ENCODE measurements at regions not wholly inside any gene's neighbourhood (a gene's known extent, or its start where the extent isn't known, plus 50 kb on each side); places are given as distances from the start of the nearest gene placed in this dataset.
A peak's percentile ranks its signal among the peaks of the same experiment; 100 is the strongest.
"Not testable (repeated sequence)": the region's sequence is repeated elsewhere in the genome, so short reads cannot be mapped to it uniquely, and the experiment has no call there.

DNA sequence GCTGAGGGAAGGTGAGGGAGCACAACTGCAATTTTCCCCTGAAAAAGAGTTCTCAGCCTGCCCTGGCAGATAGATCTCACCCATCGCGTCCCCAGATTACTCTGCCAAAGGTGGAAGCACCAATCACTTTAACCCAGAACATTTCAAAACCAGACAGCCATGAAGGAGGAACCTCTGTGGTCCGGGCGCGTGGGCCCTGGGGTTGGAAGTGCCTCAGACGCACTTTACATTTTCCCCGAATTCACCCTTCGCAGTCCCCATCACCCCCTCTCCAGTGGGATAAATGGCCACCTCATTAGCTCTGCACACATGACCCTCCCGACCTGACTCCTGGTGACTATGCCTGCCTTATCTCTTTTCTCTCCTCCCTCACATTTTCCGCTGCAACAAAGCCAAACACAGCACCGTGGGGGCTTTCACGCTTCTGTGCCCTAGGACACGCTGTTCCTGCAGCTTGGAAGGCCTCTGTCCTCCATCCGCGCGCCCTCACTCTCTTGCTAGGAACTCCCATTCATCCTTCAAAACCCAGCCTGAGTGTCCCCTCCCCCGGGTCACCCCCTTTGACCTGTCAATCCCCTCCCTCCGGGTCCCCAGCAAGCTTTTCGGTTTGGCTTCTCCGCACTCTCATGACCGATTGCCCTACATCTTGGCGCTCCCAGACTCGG, 68.2 kb upstream of the SPDYE9 start:
- H3K4me3 ChIP-seq (ENCODE audit: low read depth in 1 of 5, low read length in 5 of 5) = peak overlapping the region in 2 of 5 donors; percentile 40 to 47
- H3K9ac ChIP-seq (ENCODE audit: low read length in 5 of 5); H3K9me3 ChIP-seq (ENCODE audit: control insufficient read depth in 5 of 5, low read length in 5 of 5); H3K4me1 ChIP-seq (ENCODE audit: control insufficient read depth in 5 of 5, insufficient read depth in 5 of 5, low read length in 5 of 5); H3K27ac ChIP-seq (ENCODE audit: low read depth, low read length); H3K27me3 ChIP-seq (ENCODE audit: control insufficient read depth in 5 of 5, insufficient read depth in 4 of 5, low read length in 5 of 5); H3K36me3 ChIP-seq (ENCODE audit: control insufficient read depth in 5 of 5, insufficient read depth in 5 of 5, low read length in 5 of 5): not testable (repeated sequence)

DNA sequence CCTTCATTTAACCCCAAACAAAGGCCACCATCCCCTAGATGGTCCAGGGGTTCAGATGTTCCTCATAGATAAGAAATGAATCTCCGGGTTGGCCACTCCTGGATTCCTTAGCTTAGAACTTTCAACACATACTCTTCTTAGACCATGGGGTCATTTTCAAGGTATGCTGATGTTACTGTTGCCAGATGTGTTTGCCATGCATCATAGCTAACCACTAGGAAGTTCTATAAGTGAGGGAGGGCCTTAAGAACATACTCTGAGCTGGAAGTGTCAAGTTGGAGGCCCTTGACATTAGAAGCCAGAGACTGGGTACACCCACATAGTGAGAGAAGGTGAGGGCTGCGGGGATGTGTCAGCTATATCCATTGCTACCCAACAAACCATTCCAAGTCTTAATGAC, 62.7 kb upstream of the SPDYE9 start:
- H3K36me3 ChIP-seq (ENCODE audit: control insufficient read depth in 5 of 5, insufficient read depth in 5 of 5, low read length in 5 of 5); H3K27ac ChIP-seq (ENCODE audit: low read depth, low read length); H3K9me3 ChIP-seq (ENCODE audit: control insufficient read depth in 5 of 5, low read length in 5 of 5); H3K27me3 ChIP-seq (ENCODE audit: control insufficient read depth in 5 of 5, insufficient read depth in 4 of 5, low read length in 5 of 5); H3K4me1 ChIP-seq (ENCODE audit: control insufficient read depth in 5 of 5, insufficient read depth in 5 of 5, low read length in 5 of 5); H3K4me3 ChIP-seq (ENCODE audit: low read depth in 1 of 5, low read length in 5 of 5); H3K9ac ChIP-seq (ENCODE audit: low read length in 5 of 5): not testable (repeated sequence)

DNA sequence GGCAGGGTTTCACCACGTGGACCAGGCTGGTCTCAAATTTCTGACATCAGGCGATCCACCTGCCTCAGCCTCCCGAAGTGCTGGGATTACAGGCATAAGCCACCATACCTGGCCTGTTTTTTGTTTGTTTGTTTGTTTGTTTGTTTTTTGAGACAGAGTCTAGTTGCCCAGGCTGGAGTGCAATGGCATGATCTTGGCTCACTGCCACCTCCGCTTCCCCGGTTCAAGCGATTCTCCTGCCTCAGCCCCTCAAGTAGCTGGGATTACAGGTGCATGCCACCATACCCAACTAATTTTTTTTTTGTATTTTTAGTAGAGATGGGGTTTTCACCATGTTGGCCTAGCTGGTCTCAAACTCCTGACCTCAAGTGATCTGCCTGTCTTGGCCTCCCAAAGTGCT, 61.8 kb upstream of the SPDYE9 start:
- not testable (repeated sequence) for H3K36me3 ChIP-seq (ENCODE audit: control insufficient read depth in 5 of 5, insufficient read depth in 5 of 5, low read length in 5 of 5); H3K27me3 ChIP-seq (ENCODE audit: control insufficient read depth in 5 of 5, insufficient read depth in 4 of 5, low read length in 5 of 5); H3K9me3 ChIP-seq (ENCODE audit: control insufficient read depth in 5 of 5, low read length in 5 of 5); H3K9ac ChIP-seq (ENCODE audit: low read length in 5 of 5); H3K4me3 ChIP-seq (ENCODE audit: low read depth in 1 of 5, low read length in 5 of 5); H3K27ac ChIP-seq (ENCODE audit: low read depth, low read length); H3K4me1 ChIP-seq (ENCODE audit: control insufficient read depth in 5 of 5, insufficient read depth in 5 of 5, low read length in 5 of 5)

DNA sequence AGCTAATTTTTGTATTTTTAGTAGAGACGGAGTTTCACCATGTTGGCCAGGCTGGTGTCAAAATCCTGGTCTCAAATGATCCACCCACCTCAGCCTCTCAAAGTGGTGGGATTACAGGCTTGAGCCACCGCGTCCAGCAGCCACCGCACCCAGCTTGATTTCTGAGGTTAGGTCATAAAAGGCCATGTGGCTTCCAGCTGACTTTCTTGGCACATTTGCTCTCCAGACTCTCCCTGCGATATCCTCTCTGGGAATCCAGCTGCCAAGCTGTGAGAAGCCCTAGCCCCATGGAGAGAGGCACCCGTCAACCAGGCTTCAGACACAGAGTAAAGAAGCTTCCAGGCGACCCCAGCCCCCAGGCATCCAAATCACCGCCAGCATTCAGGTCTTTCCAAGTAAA, 58.2 kb upstream of the SPDYE9 start:
- not testable (repeated sequence) for H3K27ac ChIP-seq (ENCODE audit: low read depth, low read length); H3K9ac ChIP-seq (ENCODE audit: low read length in 5 of 5); H3K36me3 ChIP-seq (ENCODE audit: control insufficient read depth in 5 of 5, insufficient read depth in 5 of 5, low read length in 5 of 5); H3K27me3 ChIP-seq (ENCODE audit: control insufficient read depth in 5 of 5, insufficient read depth in 4 of 5, low read length in 5 of 5); H3K4me1 ChIP-seq (ENCODE audit: control insufficient read depth in 5 of 5, insufficient read depth in 5 of 5, low read length in 5 of 5); H3K9me3 ChIP-seq (ENCODE audit: control insufficient read depth in 5 of 5, low read length in 5 of 5); H3K4me3 ChIP-seq (ENCODE audit: low read depth in 1 of 5, low read length in 5 of 5)

DNA sequence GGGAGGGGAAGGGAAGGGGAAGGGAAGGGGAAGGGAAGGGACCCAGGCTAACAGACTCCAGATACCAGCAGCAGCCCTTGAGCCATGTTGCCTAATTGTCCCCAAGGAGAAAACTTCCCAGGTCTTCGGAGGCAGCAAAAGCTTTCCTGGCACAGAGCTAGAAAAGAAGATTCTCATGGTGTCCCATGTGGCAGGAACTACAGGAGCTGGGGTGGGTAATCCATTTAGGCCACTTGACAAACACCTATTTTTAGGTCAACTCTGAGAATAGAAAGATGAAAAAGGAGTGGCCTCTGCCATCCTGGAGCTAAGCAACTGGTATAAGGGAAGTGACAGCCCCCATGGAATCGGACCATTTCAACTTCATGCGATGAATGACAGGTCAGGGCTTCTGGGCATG, 52.1 kb upstream of the SPDYE9 start:
- H3K27ac ChIP-seq (ENCODE audit: low read depth, low read length); H3K36me3 ChIP-seq (ENCODE audit: control insufficient read depth in 5 of 5, insufficient read depth in 5 of 5, low read length in 5 of 5); H3K9me3 ChIP-seq (ENCODE audit: control insufficient read depth in 5 of 5, low read length in 5 of 5); H3K4me3 ChIP-seq (ENCODE audit: low read depth in 1 of 5, low read length in 5 of 5); H3K9ac ChIP-seq (ENCODE audit: low read length in 5 of 5); H3K4me1 ChIP-seq (ENCODE audit: control insufficient read depth in 5 of 5, insufficient read depth in 5 of 5, low read length in 5 of 5); H3K27me3 ChIP-seq (ENCODE audit: control insufficient read depth in 5 of 5, insufficient read depth in 4 of 5, low read length in 5 of 5): not testable (repeated sequence)

All from subcutaneous abdominal adipose tissue (tissue), 5 donors.